NCI-H146 treated with DMSO at 0.1 percent for 48 hours (cell line): ENCODE measurements at regions not wholly inside any gene's neighbourhood (a gene's known extent, or its start where the extent isn't known, plus 50 kb on each side); places are given as distances from the start of the nearest gene placed in this dataset.
A peak's percentile ranks its signal among the peaks of the same experiment; 100 is the strongest.
"Not testable (repeated sequence)": the region's sequence is repeated elsewhere in the genome, so short reads cannot be mapped to it uniquely, and the experiment has no call there.

Experiments used
- DNase-seq: peaks from one replicate; lab custom pipeline; 2025; ENCODE audit not compliant: unreplicated experiment; lab: John Stamatoyannopoulos, UW

- DNase-seq = no peak
These were observed 202.1 kb upstream of the SMIM30 start for GRCh38 chr7:113320419-113320818.

GRCh38 chr7:113314594-113314993 lies 196.2 kb upstream of the SMIM30 start:
- DNase-seq = no peak

DNA sequence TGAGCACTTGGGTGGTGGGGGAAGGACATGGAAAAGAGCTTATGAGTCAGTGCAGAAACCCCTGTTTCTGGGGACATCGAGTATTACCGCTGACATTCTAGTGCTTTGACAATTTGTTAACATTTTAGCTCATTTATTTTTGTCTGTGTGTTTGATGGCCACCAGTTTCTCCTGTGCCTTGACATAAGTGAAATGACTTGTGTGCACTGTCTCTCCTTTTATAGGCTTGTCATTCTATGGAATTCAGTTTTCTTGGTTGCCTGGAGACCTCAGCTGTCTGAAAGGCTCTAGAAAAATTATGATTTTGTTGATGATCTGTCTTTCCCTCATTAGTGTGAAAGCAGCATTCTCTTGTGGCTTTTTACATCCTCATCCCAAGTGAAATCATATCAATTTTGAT lies 190.0 kb upstream of the SMIM30 start:
- DNase-seq = no peak

- DNase-seq = no peak
These were observed 188.8 kb upstream of the SMIM30 start for GRCh38 chr7:113307147-113307546.

- DNase-seq = no peak
These were observed 187.9 kb upstream of the SMIM30 start for GRCh38 chr7:113306302-113306701.

GRCh38 chr7:113304104-113304503 lies 185.8 kb upstream of the SMIM30 start:
- DNase-seq = no peak

DNA sequence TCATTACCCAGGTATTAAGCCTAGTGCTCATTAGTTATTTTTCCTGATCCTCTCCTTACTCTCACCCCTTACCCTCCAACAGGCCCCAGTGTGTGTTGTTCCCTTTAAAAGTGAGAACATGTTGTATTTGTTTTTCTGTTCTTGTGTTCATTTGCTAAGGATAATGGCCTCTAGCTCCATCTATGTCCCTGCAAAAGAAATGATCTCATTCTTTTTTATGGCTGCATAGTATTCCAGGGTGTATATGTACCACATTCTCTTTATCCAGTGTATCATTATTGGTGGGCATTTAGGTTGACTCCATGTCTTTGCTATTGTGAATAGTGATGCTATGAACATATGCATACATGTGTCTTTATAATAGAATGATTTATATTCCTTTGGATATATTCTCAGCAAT lies 185.0 kb upstream of the SMIM30 start:
- not testable (repeated sequence) for DNase-seq

GRCh38 chr7:113301983-113302382 lies 183.6 kb upstream of the SMIM30 start:
- DNase-seq = no peak

DNA sequence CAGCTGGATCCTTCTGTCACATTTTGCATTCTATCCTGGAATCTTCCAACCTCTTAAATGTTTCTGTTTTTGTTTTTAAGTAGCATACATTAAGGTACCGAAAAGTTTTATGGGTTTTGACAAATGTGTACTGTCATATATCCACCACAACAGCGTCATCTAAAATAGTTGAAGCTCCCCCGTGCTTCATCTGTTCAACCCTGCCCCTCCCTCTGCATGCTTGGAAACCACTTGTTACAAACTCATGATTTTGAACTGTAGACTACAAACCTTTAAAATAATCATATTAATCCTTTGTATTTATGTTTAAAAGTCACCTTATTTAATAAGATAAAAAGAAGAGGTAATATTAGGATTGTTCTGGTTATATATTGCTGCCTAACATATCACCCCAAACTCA lies 182.8 kb upstream of the SMIM30 start:
- no peak for DNase-seq

DNA sequence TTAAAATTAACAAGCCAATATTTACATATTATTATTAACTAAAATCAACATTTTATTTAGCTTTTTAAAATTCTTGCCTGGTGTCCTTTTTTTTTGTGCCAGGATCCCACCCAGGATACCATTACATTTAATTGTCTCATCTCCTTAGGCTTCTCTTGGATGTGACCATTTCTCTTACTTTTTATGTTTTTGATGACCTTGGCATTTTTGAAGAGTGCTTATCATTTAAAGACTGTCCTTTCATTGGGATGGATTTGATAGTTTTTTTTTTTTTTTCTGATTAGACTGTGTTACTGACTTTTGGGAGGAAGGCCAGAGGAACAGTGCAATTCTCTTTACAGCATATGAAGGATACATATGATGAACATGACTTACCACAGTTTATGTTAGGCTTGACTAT lies 181.4 kb upstream of the SMIM30 start:
- no peak for DNase-seq

- no peak for DNase-seq
These were observed 180.1 kb upstream of the SMIM30 start for GRCh38 chr7:113298501-113298900.

DNA sequence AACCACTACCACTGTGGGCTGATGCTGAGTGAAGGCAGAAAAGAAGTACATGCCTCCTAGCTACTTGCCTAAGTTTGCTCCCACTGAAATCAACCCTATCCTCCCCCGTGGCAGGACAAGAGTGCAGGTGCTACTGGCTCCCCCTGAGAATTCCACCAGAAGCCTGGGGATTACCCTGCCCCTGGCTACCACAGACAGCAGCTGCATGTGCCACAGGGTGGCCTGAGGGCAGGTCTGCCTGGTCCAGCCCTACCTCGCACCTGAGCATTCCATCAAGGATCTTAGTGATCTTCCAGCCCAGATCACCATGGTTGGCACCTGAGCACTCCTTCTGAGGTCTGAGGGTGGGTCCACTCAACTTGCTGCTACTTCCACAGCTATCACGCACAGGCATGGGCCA lies 176.4 kb upstream of the SMIM30 start:
- no peak for DNase-seq

DNA sequence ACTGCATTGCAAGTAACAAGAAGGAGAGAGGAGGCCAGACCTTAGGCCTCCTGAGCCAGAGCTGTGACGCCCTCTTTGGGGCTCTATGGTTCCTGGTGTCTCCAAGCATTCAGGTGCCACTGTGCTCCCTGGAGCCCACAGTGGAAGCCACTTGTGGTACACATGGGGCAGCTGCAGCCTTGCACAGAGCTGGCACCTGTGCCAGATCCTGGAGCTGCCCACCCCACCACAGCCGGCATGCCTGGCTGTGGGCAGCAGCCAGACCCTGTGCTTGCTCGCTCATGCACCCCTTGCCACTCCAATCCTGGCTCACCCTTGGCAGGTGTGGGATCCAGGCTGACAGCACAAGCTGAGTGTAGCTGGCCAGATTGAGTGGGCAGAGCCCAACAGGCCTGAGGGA lies 173.8 kb upstream of the SMIM30 start:
- no peak for DNase-seq

GRCh38 chr7:113291058-113291457 lies 172.7 kb upstream of the SMIM30 start:
- no peak for DNase-seq

DNA sequence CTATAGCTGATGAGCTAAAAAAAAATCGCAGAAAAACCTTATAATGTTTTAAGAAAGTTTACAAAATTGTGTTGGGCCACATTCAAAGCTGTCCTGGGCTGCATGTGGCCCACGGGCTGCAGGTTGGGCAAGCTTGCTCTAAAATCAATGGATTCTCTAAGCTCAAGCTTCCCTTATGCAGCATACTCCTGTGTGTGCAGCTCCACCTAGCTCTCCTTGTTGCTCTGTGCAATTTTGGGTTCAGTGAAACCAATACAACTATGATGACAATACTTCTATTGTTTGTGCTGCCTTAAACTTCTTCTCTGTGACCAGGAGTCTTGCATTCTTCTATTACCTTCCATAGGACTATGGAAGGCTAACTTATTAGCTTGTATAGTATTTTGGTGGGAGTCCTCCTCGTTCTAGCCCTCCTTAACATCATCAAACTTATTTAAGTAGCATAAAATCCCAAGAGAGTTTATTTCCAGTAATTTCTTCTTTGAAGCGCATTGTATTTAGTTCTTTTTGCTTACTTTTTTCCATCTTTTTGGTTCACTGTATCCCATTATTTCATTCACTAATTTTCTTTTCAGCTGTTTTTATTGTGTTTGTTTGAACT lies 170.9 kb upstream of the SMIM30 start:
- peak; percentile 1 for DNase-seq

GRCh38 chr7:113285411-113285810 lies 167.1 kb upstream of the SMIM30 start:
- no peak for DNase-seq

- no peak for DNase-seq
These were observed 165.5 kb upstream of the SMIM30 start for GRCh38 chr7:113283861-113284260.

- no peak for DNase-seq
These were observed 164.5 kb upstream of the SMIM30 start for GRCh38 chr7:113282875-113283274.

GRCh38 chr7:113281223-113281622 lies 162.9 kb upstream of the SMIM30 start:
- DNase-seq = no peak

GRCh38 chr7:113279256-113279655 lies 160.9 kb upstream of the SMIM30 start:
- DNase-seq = no peak

- no peak for DNase-seq
These were observed 152.4 kb upstream of the SMIM30 start for GRCh38 chr7:113270790-113271189.

GRCh38 chr7:113269592-113269991 lies 151.2 kb upstream of the SMIM30 start:
- not testable (repeated sequence) for DNase-seq

DNA sequence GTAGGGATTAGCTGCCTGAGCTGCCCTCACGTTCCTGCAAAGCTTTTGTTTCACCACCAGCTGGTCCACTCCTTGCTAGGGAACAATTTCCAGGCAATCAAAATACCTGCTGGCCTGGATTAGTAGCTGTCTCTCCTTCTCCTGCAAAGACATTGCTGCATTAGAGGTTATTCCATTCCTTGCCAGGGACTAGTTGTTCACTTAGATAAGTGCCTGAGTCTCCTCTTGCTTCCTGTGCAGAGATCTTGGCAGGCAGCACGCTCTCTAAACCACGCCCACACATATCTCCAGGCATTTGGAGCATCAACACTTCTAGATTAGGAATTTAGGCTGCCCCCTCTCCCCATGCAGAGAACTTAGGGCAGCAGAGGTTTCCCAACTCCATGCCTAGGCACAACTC lies 150.4 kb upstream of the SMIM30 start:
- no peak for DNase-seq

- no peak for DNase-seq
These were observed 149.5 kb upstream of the SMIM30 start for GRCh38 chr7:113267885-113268284.
